Right lobe of liver (tissue), 4 donors: ENCODE measurements at regions not wholly inside any gene's neighbourhood (a gene's known extent, or its start where the extent isn't known, plus 50 kb on each side); places are given as distances from the start of the nearest gene placed in this dataset.

ENCODE experiments used
- POLR2A ChIP-seq: fragments of 450-650 bp; IDR thresholded peaks from one replicate; pipeline ENCODE4 v1.6.1; 2017; ENCODE audit warnings: antibody characterized with exemption, mild to moderate bottlenecking
- TF ChIP-seq, protein P1 (sequence below), 4 donors: fragments of 200-600 bp in 3 of 4; fragments of 450-650 bp in 1 of 4; IDR thresholded peaks; one replicate each; pipeline versions ENCODE4 v1.5.1 to v1.8.0; 2016 to 2022; ENCODE audit warnings: antibody characterized with exemption in 4 of 4, mild to moderate bottlenecking in 2 of 4
- donor health status: DM: no; HTN: no; CAD: no.
- donor health status: DM: no; HTN: no; CAD: no.
- donor health status: DM: no; HTN: yes; CAD: no.

DNA sequence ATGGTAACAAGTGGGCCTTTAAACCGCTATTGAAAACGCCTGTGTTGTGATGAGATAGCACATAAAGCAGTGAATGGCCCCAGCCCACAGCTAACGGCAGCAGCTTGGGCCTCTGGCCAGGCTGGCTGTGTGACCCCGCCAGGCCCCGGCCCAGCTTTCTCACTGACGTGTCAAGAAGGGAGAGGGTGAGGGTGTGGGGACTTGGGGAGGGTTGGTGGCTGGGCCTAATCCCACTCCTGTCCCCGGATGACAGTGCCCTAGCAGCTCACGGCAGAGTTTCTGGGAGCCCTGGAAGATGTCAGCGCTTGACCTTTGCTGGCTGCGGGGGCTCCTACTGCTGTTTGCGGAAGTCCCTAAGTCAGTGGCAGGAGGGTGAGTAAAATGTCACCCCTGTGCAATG lies 88.9 kb upstream of the SHH start:
- TF ChIP-seq POLR2A: no peak
- TF ChIP-seq, protein P1, sequence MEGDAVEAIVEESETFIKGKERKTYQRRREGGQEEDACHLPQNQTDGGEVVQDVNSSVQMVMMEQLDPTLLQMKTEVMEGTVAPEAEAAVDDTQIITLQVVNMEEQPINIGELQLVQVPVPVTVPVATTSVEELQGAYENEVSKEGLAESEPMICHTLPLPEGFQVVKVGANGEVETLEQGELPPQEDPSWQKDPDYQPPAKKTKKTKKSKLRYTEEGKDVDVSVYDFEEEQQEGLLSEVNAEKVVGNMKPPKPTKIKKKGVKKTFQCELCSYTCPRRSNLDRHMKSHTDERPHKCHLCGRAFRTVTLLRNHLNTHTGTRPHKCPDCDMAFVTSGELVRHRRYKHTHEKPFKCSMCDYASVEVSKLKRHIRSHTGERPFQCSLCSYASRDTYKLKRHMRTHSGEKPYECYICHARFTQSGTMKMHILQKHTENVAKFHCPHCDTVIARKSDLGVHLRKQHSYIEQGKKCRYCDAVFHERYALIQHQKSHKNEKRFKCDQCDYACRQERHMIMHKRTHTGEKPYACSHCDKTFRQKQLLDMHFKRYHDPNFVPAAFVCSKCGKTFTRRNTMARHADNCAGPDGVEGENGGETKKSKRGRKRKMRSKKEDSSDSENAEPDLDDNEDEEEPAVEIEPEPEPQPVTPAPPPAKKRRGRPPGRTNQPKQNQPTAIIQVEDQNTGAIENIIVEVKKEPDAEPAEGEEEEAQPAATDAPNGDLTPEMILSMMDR (IDR thresholded peaks at IDR 0.05): no peak
